Activated naive CD8-positive, alpha-beta T cell (primary cell): ENCODE measurements at regions not wholly inside any gene's neighbourhood (a gene's known extent, or its start where the extent isn't known, plus 50 kb on each side); places are given as distances from the start of the nearest gene placed in this dataset.

Source experiments
- H3K27ac Mint-ChIP-seq: one replicate; pipeline ENCODE4 v1.8.0; 2021; ENCODE audit warnings: mixed read lengths
- H3K27me3 Mint-ChIP-seq: one replicate; pipeline ENCODE4 v1.8.0; 2021; ENCODE audit warnings: mixed read lengths
- H3K36me3 Mint-ChIP-seq: one replicate; pipeline ENCODE4 v1.8.0; 2021; ENCODE audit warnings: mixed read lengths
- H3K4me1 Mint-ChIP-seq: one replicate; pipeline ENCODE4 v1.8.0; 2021; ENCODE audit warnings: low read depth, mixed read lengths
- H3K4me3 Mint-ChIP-seq: one replicate; pipeline ENCODE4 v1.8.0; 2021; ENCODE audit warnings: mild to moderate bottlenecking, mixed read lengths
- H3K9me3 Mint-ChIP-seq: one replicate; pipeline ENCODE4 v1.8.0; 2021; ENCODE audit warnings: low read depth, mixed read lengths

GRCh38 chr2:105563000-105563719 lies 164.3 kb upstream of the FHL2 start:
- no peak overlapping the region for H3K27ac Mint-ChIP-seq
- no peaks in the 10 kb centered on the region for H3K9me3 Mint-ChIP-seq
- H3K36me3 Mint-ChIP-seq, result no peaks in the 10 kb centered on the region
- H3K4me3 Mint-ChIP-seq, result no peak overlapping the region
- no peaks in the 10 kb centered on the region for H3K27me3 Mint-ChIP-seq
- H3K4me1 Mint-ChIP-seq, result peaks cover 6% of the 10 kb centered on the region

GRCh38 chr2:105561401-105561800 lies 162.6 kb upstream of the FHL2 start:
- Mint-ChIP-seq H3K27ac (no peak overlapping the region), H3K4me1 (no peaks in the 10 kb centered on the region), H3K9me3 (no peaks in the 10 kb centered on the region), H3K36me3 (no peaks in the 10 kb centered on the region), H3K27me3 (no peaks in the 10 kb centered on the region), H3K4me3 (no peak overlapping the region)

- no peak overlapping the region for H3K4me3 Mint-ChIP-seq
- no peaks in the 10 kb centered on the region for H3K9me3 Mint-ChIP-seq
- no peak overlapping the region for H3K27ac Mint-ChIP-seq
- H3K4me1 Mint-ChIP-seq, result no peaks in the 10 kb centered on the region
- H3K36me3 Mint-ChIP-seq, result no peaks in the 10 kb centered on the region
- H3K27me3 Mint-ChIP-seq, result no peaks in the 10 kb centered on the region
Observed at GRCh38 chr2:105560157-105560556, 161.3 kb upstream of the FHL2 start.

DNA sequence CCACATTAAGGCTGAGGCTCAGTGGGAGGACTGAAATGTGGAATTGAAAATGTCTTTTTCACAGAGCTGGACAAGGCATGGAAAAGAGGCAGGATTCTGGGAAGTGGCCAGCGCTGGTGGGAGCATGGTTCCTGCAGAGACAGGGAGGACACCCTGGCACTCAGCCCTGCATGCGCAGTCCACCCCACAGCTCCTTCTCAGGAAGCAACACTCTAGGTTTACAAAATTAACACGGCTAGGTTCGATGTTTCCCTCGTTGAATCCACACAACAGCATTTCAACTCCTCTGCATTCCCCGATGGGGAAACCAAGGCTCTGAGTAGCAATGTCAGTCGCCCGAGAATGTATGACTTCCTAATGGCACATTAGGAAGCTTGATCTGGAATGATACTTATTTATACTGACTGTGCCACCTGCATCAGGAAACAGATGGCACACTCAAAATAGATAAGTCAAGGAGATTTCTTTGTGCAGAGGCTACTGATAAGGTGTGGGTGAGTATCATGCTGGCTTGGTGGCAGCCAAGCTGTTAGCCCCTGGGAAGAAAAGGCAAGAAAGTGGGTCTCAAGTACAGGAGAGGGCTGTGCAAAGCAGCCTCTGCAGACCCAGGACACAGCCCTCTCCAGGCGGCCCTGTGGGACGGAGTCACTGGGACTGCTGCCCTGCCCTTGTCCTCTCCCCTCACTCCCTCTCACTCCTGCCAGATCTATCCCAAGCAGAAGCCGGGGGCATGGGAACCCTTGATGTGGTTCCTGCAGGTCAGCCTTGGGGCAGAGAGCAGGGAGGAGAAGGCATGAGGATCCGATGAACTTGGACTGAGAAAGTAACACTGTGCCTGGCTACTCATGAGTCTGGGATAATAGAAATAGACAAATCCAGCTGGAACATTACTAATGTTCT lies 158.4 kb upstream of the FHL2 start:
- Mint-ChIP-seq H3K4me3 (no peak overlapping the region), H3K36me3 (no peaks in the 10 kb centered on the region), H3K4me1 (no peaks in the 10 kb centered on the region), H3K27me3 (peaks cover 3% of the 10 kb centered on the region), H3K27ac (no peak overlapping the region), H3K9me3 (no peaks in the 10 kb centered on the region)

DNA sequence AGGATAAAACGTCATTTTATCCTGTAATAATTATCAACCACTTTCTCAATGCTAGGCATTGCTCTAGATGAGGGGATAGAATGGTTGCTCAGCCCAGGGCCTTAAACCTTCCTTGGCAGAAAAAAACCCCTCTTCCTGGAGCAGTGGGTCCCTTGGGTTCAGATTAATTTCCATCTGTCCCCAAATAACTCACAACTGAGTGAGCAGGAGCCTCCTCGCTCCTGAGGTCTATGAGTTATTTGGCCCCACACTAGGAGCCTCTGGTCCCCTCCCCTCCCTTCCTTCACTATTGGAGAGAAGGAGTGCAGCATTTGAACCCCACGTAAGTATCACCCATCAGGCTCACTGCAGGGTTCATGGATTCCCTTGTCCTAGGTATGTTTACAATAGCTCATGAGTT lies 157.5 kb upstream of the FHL2 start:
- Mint-ChIP-seq H3K27ac (no peak overlapping the region), H3K4me3 (no peak overlapping the region)

DNA sequence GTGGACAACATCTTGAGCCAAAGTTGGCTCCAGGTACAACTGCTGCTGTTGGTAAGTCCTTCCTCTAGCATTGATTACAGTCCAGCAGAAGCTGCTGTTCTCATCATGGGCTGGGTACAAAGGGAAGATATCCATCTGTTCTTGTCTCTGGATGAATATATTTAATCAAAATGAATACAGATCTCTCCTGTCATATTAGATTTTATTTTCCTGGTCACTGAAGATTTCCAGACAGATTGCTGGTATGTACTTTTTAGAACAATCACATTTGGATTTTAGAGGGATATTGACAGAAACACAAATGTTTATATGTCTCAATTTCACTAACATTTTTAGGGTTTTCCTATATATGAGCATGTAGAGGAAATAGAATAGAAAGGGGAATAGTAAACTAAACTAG lies 155.4 kb upstream of the FHL2 start:
- no peak overlapping the region for H3K4me3 Mint-ChIP-seq
- H3K4me1 Mint-ChIP-seq, result no peaks in the 10 kb centered on the region
- H3K36me3 Mint-ChIP-seq, result no peaks in the 10 kb centered on the region
- no peak overlapping the region for H3K27ac Mint-ChIP-seq
- no peaks in the 10 kb centered on the region for H3K9me3 Mint-ChIP-seq
- H3K27me3 Mint-ChIP-seq, result peaks cover 3% of the 10 kb centered on the region

More for the DNA sequence above, 157.5 kb upstream of the FHL2 start:
- H3K27me3 Mint-ChIP-seq, result peaks cover 3% of the 10 kb centered on the region
- no peaks in the 10 kb centered on the region for H3K9me3 Mint-ChIP-seq
- H3K36me3 Mint-ChIP-seq, result no peaks in the 10 kb centered on the region
- H3K4me1 Mint-ChIP-seq, result no peaks in the 10 kb centered on the region

- no peaks in the 10 kb centered on the region for H3K4me1 Mint-ChIP-seq
- no peak overlapping the region for H3K27ac Mint-ChIP-seq
- H3K36me3 Mint-ChIP-seq, result no peaks in the 10 kb centered on the region
- H3K4me3 Mint-ChIP-seq, result no peak overlapping the region
- peaks cover 3% of the 10 kb centered on the region for H3K27me3 Mint-ChIP-seq
- H3K9me3 Mint-ChIP-seq, result no peaks in the 10 kb centered on the region
Observed at GRCh38 chr2:105553538-105554196, 154.8 kb upstream of the FHL2 start.

DNA sequence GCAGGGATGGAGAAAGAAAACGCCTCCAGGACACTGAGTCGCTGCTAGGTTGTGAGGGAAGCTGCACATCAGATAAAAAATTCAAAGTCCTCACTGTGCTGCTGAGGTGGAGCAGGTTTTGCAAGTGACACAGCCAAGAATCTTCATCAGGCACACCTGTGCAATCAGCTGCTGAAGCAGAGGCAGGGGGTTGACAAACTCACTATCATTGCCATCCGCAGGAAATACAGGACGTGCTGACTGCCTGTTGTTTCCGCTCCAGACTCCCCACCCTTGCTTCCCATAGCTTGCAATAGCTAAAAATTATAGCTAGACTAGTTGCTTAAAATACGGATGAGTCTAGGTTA lies 147.8 kb upstream of the FHL2 start:
- no peaks in the 10 kb centered on the region for H3K27me3 Mint-ChIP-seq
- no peaks in the 10 kb centered on the region for H3K36me3 Mint-ChIP-seq
- H3K27ac Mint-ChIP-seq, result no peak overlapping the region
- peaks cover 9% of the 10 kb centered on the region for H3K4me1 Mint-ChIP-seq
- H3K9me3 Mint-ChIP-seq, result no peaks in the 10 kb centered on the region
- H3K4me3 Mint-ChIP-seq, result no peak overlapping the region

DNA sequence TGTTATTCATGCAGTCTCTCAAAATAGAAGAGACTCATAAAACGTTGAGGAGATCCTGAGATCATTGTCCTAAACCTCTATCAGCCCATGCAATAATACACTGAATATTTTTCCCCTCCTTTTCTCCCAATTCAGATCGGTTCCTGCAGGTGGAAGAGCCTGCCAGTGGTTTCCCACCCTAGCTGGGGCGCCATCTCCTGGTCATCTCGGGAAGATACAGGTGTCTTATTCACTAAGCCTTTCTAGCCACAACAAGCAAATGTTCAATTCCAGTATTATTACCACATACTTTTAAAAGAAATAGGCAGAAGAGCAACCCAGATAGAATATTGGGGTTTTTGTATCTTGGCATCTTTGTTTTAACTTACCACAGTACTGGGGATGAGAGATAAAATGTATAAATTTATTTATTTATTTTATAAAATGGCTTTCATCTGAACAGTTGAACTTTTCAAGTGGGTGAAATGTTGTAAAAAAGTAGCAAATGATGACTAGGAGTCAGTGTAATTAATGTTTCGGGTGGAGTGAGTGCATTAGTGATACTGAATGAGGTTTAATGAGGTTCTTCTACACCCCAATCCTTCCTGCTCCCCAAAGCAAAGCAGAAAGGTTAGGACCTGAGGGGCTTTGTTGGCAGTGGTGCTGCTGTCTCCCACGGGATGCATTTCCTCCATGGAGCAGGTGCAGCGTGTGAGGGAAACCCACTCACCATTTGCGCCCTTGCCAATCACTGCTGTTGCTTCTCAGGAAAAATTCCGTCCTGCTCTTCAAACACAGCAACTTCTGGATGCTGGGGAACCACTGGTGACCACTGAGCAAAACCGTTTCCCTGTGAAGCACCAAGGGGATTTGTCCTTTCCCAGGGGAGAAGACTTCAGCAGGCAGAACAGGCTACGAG lies 147.1 kb upstream of the FHL2 start:
- no peaks in the 10 kb centered on the region for H3K9me3 Mint-ChIP-seq
- H3K4me1 Mint-ChIP-seq, result peaks cover 9% of the 10 kb centered on the region
- no peaks in the 10 kb centered on the region for H3K27me3 Mint-ChIP-seq
- no peaks in the 10 kb centered on the region for H3K36me3 Mint-ChIP-seq
- H3K4me3 Mint-ChIP-seq, result no peak overlapping the region
- no peak overlapping the region for H3K27ac Mint-ChIP-seq

- Mint-ChIP-seq H3K4me1 (peaks cover 9% of the 10 kb centered on the region), H3K4me3 (no peak overlapping the region), H3K9me3 (no peaks in the 10 kb centered on the region), H3K27me3 (no peaks in the 10 kb centered on the region), H3K27ac (no peak overlapping the region), H3K36me3 (no peaks in the 10 kb centered on the region)
Observed at GRCh38 chr2:105544591-105545377, 145.9 kb upstream of the FHL2 start.

DNA sequence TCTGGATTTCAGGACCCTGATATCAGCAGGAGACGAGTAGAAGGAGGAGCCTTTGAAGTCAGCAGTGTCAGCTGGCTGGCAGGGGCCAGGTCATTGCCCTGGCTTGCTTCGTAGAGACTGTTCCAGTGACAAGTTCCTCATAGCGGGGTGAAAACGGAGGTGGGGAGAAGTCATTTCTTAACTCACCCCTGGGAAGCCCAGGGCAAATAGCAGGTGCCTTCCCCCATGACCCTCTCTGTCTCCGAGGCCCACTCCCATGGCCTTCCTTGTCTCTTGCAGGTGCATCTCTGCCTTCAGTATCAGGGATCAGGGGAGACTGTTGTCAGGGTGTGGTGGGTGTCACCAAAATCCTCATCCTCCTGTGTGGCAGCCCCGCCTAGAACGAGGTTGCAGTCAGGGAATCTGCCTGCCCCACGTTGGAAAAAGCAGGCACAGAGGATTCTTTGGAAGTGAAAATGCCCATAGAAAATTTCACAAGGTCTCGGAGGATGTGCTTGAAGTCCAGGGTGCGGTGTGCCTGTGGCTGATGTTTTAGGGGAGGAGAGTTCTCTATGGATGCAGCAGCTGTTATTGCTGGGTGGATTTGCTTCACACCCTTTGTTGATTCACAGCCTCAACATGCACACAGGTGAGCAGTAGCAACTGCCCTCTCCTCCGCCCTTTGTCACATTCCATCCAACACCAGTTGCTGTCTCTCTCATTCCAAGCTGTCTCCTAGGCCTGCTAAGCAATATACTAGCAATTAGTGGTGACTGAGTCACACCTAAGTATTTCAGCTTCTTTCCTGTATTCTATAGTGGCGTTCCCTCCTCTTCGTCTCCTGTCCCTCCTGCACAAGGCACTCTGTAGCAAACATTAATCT lies 142.6 kb upstream of the FHL2 start:
- Mint-ChIP-seq H3K27me3 (no peaks in the 10 kb centered on the region), H3K4me1 (peaks cover 6% of the 10 kb centered on the region), H3K9me3 (no peaks in the 10 kb centered on the region), H3K36me3 (no peaks in the 10 kb centered on the region), H3K27ac (no peak overlapping the region), H3K4me3 (no peak overlapping the region)

GRCh38 chr2:105540642-105541041 lies 141.8 kb upstream of the FHL2 start:
- Mint-ChIP-seq H3K9me3 (no peaks in the 10 kb centered on the region), H3K27ac (no peak overlapping the region), H3K4me3 (no peak overlapping the region), H3K36me3 (no peaks in the 10 kb centered on the region), H3K4me1 (peaks cover 1% of the 10 kb centered on the region), H3K27me3 (no peaks in the 10 kb centered on the region)

GRCh38 chr2:105539331-105539730 lies 140.5 kb upstream of the FHL2 start:
- Mint-ChIP-seq H3K4me1 (no peaks in the 10 kb centered on the region), H3K27me3 (no peaks in the 10 kb centered on the region), H3K36me3 (no peaks in the 10 kb centered on the region), H3K9me3 (no peaks in the 10 kb centered on the region), H3K4me3 (no peak overlapping the region), H3K27ac (no peak overlapping the region)
